ENCODE measurements at regions not wholly inside any gene's neighbourhood (a gene's known extent, or its start where the extent isn't known, plus 50 kb on each side); places are given as distances from the start of the nearest gene placed in this dataset.

GRCh38 chr16:8188841-8189240 is 401.5 kb downstream of the TMEM114 start:
- Mint-ChIP-seq H3K27me3 (ENCODE audit: insufficient read depth, unreplicated experiment) (peaks cover 15% of the 10 kb centered on the region), H3K9me3 (ENCODE audit: unreplicated experiment) (no peaks in the 10 kb centered on the region), H3K4me1 (ENCODE audit: low read depth, unreplicated experiment) (no peaks in the 10 kb centered on the region), H3K4me3 (ENCODE audit: unreplicated experiment) (no peak overlapping the region), H3K27ac (ENCODE audit: unreplicated experiment) (no peak overlapping the region), H3K36me3 (ENCODE audit: insufficient read depth, unreplicated experiment) (no peaks in the 10 kb centered on the region)
- TF ChIP-seq CTCF (IDR thresholded peaks at IDR 0.05; ENCODE audit: insufficient read depth in 1 of 2, low read depth in 1 of 2, low read length in 1 of 2, severe bottlenecking in 1 of 2, unreplicated experiment in 1 of 2) = no peak
- H3K9me3 ChIP-seq = 0 out of 2 replicates have a peak, but pooled peaks cover 1% of the 10 kb centered on the region
- no TSS peak for BruUV-seq (replicated peaks)
- CTCF ChIA-PET = no interaction called here
- no peak for DNase-seq
- H3K36me3 ChIP-seq (ENCODE audit: control insufficient read depth, insufficient read depth, low read length) = no peaks in the 10 kb centered on the region
- intact Hi-C loops (cut with micrococcal nuclease; ENCODE audit: unreplicated experiment) = no loop called here
- POLR2A ChIA-PET = no interaction called here
- H3K4me3 ChIP-seq (ENCODE audit: low read depth, low read length) = no peak overlapping the region
- H3K27me3 ChIP-seq (replicated peaks; ENCODE audit: control insufficient read depth, insufficient read depth, low read length) = no peaks in the 10 kb centered on the region
- no peaks in the 10 kb centered on the region for H3K4me1 ChIP-seq

DNA sequence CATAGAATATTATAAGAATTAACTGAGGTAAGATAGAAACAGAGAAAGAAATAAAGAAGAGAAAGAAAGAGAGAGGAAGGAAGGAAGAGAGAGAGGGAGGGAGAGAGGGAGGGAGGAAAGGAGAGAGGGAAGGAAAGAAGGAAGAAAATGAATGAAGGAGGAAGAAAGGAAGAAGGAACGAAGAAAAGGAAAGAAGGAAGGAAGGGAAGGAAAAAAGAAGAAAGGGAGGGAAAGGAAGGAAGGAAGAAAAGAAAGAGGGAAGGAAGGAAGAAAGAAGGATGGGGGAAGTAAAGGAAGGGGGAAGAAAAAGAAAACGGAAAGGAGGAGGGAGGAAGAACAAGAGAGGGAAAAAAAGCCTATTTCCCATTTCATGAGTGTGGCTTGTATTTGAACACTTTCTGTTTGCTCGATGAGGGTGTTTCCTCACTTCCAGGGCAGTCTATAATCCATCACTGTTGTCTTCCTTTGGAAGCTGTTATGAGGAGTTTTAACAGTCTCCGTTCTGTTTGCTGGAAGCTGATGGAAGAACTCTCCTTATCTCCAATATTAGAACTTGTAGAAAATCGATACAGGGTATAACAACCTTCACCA is 402.4 kb downstream of the TMEM114 start:
- Mint-ChIP-seq H3K4me3 (ENCODE audit: unreplicated experiment) (no peak overlapping the region), H3K27ac (ENCODE audit: unreplicated experiment) (no peak overlapping the region), H3K9me3 (ENCODE audit: unreplicated experiment) (no peaks in the 10 kb centered on the region), H3K36me3 (ENCODE audit: insufficient read depth, unreplicated experiment) (no peaks in the 10 kb centered on the region), H3K4me1 (ENCODE audit: low read depth, unreplicated experiment) (no peaks in the 10 kb centered on the region), H3K27me3 (ENCODE audit: insufficient read depth, unreplicated experiment) (peaks cover 15% of the 10 kb centered on the region)
- Histone ChIP-seq H3K9me3 (0 out of 2 replicates have a peak, but pooled peaks cover 4% of the 10 kb centered on the region), H3K4me3 (ENCODE audit: low read depth, low read length) (no peak overlapping the region), H3K4me1 (no peaks in the 10 kb centered on the region), H3K36me3 (ENCODE audit: control insufficient read depth, insufficient read depth, low read length) (no peaks in the 10 kb centered on the region), H3K27me3 (replicated peaks; ENCODE audit: control insufficient read depth, insufficient read depth, low read length) (no peaks in the 10 kb centered on the region)
- no TSS peak for BruUV-seq (replicated peaks)
- ChIA-PET CTCF (no interaction called here), POLR2A (no interaction called here)
- intact Hi-C loops (cut with micrococcal nuclease; ENCODE audit: unreplicated experiment) = no loop called here
- TF ChIP-seq CTCF (IDR thresholded peaks at IDR 0.05; ENCODE audit: insufficient read depth in 1 of 2, low read depth in 1 of 2, low read length in 1 of 2, severe bottlenecking in 1 of 2, unreplicated experiment in 1 of 2) = no peak
- no peak for DNase-seq

- POLR2A ChIA-PET = no interaction called here
- H3K4me1 Mint-ChIP-seq (ENCODE audit: low read depth, unreplicated experiment) = peaks cover 1% of the 10 kb centered on the region
Measured at GRCh38 chr16:8184854-8185253, 405.5 kb downstream of the TMEM114 start.

More at GRCh38 chr16:8184854-8185253, 405.5 kb downstream of the TMEM114 start:
- Mint-ChIP-seq H3K4me3 (ENCODE audit: unreplicated experiment) (no peak overlapping the region), H3K9me3 (ENCODE audit: unreplicated experiment) (no peaks in the 10 kb centered on the region), H3K36me3 (ENCODE audit: insufficient read depth, unreplicated experiment) (no peaks in the 10 kb centered on the region), H3K27me3 (ENCODE audit: insufficient read depth, unreplicated experiment) (peaks cover 12% of the 10 kb centered on the region), H3K27ac (ENCODE audit: unreplicated experiment) (no peak overlapping the region)
- H3K4me3 ChIP-seq (ENCODE audit: low read depth, low read length) = no peak overlapping the region
- H3K4me1 ChIP-seq = peaks cover under 1% of the 10 kb centered on the region; the same call in 1 of the 2 replicates
- no TSS peak for BruUV-seq (replicated peaks)
- no peak for DNase-seq
- CTCF ChIA-PET = no interaction called here
- no peaks in the 10 kb centered on the region for H3K27me3 ChIP-seq (replicated peaks; ENCODE audit: control insufficient read depth, insufficient read depth, low read length)
- no peaks in the 10 kb centered on the region for H3K36me3 ChIP-seq (ENCODE audit: control insufficient read depth, insufficient read depth, low read length)
- no peak for TF ChIP-seq CTCF (IDR thresholded peaks at IDR 0.05; ENCODE audit: insufficient read depth in 1 of 2, low read depth in 1 of 2, low read length in 1 of 2, severe bottlenecking in 1 of 2, unreplicated experiment in 1 of 2)
- 0 out of 2 replicates have a peak, but pooled peaks cover 4% of the 10 kb centered on the region for H3K9me3 ChIP-seq
- intact Hi-C loops (cut with micrococcal nuclease; ENCODE audit: unreplicated experiment) = no loop called here

Measured in Caco-2 (cell line).